Inferior parietal cortex (tissue), 1 donor: ENCODE measurements at regions not wholly inside any gene's neighbourhood (a gene's known extent, or its start where the extent isn't known, plus 50 kb on each side); places are given as distances from the start of the nearest gene placed in this dataset.
"Not testable (repeated sequence)": the region's sequence is repeated elsewhere in the genome, so short reads cannot be mapped to it uniquely, and the experiment has no call there.

ENCODE experiments used
- DNase-seq: peaks from one replicate; pipeline ENCODE4 v3.0.0-alpha.2; 2016; ENCODE audit errors: extremely low spot score

DNA sequence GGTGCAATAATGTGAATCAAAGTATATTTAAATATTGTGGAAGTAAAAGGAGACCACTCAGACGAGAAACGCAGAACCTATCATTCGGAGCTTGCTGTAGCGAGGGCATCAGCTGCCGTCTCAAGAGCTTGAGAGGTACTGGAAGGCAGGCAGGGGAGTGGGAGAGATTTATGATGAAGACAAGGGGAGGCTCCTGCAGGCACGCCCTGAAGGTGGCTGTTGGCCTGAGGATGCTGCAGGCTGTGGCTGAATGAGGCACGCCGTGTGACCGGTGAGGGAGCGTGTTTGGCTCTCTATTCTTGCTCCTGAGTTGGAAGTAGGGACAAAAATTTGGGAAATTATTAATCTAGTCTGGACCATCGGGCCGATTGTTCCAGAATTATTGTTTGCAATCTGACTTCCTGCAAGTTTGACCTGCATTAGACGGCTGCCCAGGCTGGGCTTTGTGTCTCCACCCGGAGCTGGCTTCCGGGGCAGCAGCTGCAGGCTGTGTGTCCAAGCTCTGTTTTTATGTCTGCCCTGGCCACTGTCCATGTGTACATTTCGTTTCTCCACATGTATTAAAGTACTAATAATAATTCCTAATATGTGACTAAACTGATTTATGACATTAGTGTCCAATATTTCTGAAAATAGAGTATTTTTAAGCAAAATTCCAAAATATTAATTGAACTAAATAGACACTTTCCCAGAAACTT, 91.1 kb upstream of the ANKRD10 start:
- DNase-seq: no peak

DNA sequence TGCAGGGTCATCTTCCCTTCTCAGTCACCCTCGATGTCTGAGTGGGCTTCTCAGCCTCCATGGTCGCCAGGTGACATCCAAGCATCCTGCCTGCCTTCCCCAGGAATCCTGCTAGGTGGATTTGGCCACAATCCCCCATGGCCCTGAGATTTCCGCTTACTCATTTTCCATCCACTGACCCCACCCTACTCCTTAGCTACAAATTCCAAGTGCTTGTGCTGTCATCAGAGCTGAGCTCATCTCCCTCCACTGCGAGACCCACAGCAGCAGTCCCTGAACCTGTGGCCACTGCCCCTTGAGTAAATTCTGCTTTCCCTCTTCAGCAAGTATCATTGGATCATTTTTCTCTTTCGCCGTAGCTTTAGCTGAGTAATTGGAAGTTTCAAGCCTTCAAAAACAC, 90.5 kb upstream of the ANKRD10 start:
- no peak for DNase-seq

DNA sequence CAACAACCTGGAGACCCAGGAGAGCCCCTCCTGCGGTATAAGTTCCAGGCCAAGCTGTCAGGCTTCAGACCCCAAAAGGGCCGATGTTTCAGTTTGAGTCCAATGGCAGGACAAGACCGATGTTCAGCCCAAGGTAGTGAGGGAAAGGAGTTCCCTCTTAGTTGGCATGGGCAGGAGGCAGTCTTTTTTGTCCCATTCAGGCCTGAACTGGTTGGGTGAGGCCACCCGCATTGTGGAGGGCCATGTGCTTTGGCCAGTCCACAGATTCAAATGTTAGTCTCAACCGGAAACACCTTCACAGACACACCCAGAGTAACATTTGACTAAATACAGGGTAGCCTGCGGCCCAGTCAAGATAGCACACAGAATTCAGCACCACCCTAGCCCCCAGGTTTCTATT, 89.6 kb upstream of the ANKRD10 start:
- DNase-seq: no peak

DNA sequence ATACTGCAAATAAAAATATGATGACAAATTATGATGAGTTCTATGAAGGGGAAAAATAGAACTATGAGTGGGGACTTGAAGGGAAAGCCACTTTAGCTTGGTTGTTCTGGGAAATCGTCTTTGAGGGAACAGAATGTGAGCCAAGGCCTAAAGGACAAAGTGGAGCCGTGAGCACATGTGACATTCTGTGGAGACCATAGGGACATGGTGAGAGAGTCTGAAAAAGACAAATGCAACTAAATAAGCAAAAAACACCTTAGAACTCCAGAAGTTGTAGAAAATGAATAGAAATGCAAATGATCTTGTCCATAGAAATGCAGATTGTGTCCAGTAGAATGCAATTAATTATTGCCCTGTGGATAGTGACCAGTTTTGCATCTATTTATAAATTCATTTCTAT, 86.8 kb upstream of the ANKRD10 start:
- no peak for DNase-seq

DNA sequence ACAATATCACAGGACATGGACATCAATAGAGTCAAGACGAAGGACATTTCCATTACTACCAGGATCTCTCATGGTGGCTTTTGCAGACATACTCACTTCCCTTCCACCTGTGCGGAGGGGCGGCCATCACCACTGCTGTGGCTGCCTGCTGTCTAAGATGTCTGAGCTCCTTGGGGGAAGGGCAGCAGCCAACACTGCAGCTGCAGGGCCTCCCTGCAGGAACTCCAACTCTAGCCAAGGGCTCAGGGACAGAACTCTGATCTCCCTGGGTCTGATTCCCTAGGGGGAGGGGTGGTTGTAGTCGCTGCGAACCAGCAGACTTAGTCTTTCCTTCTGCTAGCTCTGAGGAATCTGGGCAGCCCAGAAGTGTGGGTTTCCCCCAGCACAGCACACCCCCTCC, 78.9 kb upstream of the ANKRD10 start:
- no peak for DNase-seq

DNA sequence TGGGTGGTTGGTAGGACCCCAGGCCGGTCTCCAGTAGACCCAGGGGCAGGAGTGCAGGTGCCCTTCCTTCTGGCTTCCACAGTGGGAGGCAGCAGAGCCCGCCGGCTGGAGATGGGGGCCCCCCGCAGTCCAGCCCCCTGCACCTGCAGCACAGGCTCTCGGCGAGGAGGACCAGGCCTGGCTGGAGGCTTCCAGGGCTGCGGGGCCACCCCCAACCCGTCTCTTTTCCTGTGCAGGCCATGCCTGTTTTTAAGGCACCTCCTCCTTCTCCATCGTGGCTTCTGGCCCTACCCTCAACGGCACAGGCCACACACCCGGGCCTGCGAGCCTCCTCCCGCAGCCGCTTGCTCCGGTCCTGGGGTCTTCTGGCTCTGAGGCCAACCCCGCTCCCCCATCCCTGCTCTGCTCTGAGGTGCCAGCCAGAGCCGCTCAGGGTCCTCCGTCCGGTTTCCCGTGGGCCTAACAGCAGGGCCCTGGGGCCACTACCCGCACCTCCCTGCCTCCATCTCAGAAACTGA, 77.2 kb upstream of the ANKRD10 start:
- DNase-seq: no peak

DNA sequence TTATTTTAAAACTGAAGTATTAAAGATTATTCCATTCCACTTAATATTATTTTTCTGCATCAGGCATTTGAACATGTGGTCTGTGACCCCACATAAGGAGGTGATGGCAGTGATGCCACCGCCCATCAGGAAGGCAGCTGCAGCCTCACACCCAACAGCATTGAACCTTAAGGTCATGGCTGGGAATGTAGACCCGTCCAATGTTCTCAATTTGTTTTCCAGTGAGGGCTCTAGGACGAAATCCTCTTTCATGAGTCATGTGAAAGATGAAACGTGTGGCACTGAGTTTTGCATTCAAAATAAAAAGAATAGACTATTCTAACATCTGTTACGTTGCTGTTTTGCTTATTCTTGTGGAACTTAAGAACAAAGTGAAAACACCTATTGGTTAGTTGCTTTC, 74.5 kb upstream of the ANKRD10 start:
- no peak for DNase-seq

DNA sequence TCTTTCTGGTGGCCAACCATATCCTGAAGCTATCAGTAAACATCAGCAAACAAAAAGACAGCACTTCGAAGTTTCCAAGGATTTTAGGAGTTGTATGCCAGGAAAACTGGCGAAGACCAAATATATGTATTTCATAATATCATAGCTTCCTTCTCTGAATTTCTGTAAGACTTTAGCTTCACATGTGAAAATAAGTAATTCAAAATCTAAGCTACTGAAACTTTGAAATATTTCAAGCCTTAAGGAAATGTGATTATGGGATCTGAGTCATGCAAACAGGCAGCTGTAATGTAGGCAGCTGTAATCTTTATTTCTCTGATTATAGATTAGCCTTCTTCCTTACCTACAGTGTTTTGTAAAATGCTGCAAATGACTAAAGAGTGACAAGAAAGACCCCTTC, 70.7 kb upstream of the ANKRD10 start:
- no peak for DNase-seq

DNA sequence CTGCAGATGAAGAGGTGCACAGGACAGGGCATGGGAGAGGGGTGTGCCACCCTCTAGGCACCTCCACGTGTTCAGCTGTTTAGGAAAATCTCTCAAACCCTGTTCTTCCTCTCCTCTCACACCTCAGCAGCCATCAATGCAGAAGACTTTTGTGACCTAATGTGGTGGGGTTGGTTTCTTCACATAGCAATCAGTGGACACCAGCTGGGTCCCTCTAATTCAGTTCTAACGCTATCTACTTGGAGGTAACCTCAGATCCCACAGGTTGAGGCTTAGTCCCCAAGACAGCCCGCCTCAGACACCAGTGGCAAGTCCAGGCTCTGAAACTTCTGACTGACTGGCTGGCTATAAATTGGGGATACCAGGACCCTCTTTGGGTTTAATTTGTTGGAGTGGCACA, 69.9 kb upstream of the ANKRD10 start:
- no peak for DNase-seq

DNA sequence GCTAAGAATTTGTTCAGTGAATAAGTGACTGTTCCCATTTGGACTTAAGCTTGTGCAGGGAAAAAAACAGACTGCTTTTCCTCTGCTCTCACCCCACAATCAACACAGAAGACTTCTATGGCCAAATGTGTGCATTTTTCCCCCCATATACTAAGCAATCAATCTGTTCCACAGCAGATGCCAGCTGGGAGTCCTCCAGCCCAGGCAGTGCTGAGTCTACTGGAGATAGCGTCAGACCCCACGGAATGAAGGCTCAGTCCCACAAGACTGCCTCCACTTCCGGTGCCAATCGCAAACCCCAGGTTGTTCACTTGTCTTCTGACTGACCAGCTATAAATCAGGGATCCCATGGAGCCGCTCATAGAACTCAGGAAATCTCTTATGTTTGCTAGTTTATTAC, 69.5 kb upstream of the ANKRD10 start:
- no peak for DNase-seq

DNA sequence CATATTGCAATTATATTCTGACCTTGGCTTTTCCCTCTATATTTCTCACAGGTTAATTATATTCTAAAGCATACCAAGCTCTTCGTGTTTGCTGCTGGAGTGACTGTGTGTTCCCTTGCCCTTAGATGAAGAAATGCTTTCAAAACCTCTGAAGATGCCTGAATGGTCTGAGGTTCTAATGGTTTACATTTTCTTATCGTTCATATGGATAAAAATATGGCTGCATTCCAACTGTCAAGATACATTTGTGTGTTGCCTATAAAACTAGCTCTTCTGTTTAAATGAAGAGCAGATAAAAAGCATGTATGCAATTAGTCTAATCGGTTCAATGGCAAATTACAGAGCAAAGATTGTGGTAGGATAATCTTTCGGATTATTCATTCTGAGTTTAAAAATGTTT, 68.4 kb upstream of the ANKRD10 start:
- no peak for DNase-seq

DNA sequence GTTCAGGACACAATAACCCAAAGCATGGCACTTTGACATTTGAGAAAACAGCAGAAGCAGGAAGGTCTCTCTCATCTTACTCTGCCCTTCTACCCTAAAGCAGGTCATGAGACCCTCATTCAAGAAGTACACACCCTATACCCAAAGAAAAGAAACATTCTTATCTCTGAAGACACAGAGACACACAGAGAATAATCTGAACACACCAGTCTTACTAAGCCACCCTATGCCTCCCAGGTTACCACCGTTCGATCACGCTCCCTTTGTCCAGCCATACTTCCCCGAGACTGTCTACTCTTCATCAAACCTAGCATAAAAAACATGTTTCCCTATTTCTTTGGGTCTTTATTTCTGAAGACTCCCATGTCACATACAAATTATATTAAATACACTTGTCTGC, 66.5 kb upstream of the ANKRD10 start:
- DNase-seq: no peak

DNA sequence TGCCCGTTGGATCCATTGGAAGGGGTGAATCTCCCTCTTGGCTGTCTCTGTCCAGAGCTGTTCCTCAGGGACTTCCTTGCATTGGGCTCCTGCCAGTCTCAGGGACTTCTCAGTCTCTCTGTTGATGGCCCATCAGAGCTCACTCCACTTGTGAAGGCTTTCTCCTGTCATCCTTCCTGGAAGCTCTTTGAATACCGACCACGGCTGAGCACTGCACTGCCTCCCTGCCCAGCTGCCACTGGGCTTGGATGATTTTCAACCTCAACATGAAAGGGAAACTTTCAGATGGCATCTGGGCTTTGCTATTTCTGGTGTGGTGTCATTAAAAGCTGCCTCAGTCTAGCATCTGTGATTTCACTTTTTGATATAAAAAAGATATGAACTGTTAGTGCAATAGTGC, 66.1 kb upstream of the ANKRD10 start:
- DNase-seq: no peak

DNA sequence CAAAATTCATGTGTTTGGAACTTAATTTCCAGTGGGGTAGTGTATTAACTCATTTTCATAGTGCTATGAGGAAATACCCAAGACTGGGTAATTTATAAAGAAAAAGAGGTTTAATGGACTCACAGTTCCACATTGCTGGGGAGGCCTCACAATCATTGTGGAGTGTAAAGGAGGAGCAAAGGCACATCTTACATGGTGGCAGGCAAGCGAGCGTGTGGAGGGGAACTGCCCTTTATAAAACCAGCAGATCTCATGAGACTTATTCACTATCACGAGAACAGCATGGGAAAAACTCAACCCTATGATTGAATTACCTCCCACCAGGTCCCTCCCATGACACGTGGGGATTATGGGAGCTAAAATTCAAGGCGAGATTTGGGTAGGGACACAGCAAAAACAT, 64.3 kb upstream of the ANKRD10 start:
- not testable (repeated sequence) for DNase-seq

DNA sequence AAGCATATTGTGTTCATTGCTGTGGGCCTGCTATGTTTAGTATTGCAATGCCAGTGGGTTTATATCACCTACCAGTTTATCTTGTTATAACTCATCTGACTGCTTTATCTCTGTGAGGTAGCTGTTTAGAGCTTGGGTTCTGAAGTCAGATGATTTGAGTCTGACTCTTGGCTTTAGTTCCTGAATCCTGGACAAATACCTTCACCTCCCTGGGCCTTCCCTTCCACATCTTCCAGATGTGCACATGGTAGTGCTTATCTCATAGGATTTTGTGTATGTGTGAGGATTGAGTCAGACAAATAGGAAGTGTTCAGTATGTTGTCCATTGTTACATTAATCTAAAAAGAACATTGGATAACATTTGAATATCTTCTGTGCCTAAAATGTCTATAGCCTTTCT, 63.5 kb upstream of the ANKRD10 start:
- no peak for DNase-seq

DNA sequence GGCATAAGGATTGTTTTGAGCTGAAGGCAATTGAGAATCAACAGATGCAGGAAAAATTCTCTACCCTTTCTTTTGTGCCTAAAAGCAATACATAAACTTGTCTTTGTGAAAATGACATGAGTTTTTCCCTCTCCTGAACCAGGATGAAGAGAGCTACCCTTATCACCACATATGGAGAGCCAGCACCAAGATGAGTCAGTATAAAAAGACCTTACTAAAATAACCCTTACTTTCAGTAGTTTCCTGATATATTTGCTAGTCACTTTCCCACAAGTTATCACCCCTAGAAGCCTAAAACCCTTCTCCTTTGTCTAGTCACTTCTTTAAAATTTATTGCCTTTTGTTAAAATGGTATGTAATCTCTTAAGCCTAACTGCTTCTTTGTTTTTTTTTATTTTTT, 61.9 kb upstream of the ANKRD10 start:
- DNase-seq: no peak

DNA sequence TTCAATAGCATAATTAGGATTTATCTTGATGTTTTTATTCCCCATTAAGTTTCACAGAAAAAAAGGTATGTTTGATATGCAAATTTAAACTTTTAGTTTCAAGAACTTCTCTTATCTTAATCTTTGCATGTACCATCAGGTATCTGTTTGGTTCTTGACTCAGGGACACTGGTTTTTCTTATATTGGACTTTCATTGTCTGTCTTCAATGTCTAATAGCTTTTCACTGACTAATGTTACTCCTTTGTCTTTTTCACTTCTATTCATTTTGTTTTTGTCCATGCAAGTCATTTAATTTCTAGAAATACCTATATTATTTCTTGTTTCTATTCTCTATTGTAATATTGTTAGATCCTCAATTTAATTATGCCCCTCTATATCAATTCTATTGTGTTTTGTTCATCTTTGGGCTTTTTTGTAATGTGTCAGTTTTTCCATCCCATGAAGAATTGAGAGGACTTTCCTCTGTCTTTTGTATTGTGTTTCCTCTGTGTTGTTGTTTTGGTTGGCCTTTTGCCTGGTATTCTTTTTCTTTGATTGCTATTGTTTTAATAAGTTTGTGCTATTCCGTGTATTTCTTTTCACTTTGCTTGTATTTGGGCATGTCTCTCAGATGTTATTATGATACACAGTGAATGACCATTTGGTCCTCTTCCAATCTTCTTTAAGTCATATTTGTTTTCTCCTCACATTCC, 58.3 kb upstream of the ANKRD10 start:
- no peak for DNase-seq

DNA sequence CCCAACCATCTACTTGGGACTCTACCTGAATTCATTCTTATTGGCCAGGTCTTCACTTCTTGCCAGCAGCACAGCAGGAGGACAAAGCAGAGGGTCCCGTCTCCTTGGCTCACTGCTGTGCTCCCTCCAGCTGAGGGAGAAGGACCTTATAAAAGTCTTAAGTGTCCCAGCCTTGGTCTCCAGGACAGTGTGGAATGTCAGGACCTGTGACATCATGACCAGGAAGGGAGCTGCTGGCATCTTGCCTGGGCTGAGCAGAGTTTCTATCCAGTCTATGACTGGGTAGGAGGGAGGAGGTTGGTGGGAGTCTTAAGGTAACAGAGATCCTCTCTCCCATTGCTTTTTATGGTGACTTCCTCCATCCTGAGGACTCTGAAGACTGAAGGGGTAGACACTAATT, 56.6 kb upstream of the ANKRD10 start:
- DNase-seq: no peak

DNA sequence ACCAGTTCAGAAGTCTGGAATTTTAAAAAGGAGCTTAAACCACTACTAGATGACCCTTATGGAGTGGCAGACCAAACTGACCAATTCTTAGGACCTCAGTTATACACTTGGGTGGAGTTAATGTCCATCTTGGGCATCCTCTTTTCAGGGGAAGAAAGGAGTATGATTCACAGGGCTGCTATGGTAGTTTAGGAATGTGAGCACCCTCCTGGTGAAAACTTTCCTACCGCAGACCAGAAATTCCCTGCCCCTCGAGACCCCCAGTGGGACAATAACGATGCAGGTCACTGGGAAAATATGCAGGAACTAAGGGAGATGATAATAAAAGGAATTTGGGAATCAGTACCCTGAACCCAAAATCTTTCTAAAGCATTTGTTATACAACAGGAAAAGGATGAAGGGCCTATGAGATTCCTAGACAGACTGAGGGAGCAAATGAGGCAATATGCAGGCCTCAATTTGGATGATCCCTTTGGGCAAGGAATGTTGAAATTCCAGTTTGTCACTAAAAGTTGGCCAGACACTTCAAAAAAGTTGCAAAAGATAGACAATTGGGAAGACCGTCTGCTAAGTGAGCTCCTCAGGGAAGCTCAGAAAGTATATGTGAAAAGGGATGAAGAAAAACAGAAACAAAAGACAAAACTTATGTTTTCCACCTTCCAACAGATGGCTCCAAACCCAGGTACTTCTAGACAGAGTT, 52.4 kb upstream of the ANKRD10 start:
- not testable (repeated sequence) for DNase-seq

DNA sequence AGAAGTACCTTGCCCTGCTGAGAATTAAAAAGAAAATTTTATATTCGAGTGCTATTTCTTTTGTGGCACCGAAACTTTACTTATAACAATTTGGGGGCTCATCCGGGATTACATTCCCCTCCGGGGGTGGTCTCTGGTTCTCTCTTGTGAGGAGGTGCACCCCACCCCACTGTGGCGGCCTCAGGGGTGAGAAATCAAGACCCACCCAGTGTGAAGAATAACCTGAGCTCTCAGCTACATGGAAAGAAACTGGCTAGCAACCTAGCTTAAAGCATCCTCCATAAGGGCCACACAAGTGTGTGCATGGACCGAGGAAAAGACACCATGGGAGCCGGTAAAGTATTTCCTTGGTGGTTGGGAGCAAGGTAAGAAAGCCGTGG, 50.9 kb upstream of the ANKRD10 start:
- DNase-seq: no peak

DNA sequence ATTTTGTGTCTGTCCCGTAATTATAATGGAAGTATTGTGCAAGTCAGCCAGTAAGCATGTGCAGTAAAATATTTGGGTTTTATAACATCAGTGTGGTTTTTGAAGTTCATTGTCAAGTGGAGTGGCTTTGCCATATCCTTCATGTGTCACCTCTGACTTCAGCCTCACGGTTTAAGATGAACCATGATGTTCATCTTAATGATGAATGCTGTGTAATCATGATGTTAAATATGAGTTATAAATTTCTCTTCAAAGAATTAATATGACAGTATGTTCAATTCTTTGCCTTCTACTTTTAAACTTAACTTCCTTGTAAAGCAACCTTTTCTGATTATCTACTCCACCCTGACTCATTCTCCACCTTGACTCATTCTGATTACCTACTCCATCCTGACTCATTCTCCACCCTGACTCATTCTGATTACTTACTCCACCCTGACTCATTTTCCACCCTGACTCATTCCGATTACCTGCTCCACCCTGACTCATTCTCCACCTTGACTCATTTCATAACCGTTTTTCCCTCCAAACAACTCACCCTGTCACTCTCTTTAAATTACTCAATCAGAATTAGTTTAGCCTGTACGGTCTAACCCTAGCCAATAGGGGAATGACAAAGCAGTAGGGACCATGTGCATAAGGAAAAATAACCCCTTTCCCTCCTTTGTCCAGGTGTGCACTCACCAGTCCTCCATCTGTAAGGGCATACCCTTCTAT, 50.3 kb upstream of the ANKRD10 start:
- DNase-seq: no peak
